ENCODE measurements at regions not wholly inside any gene's neighbourhood (a gene's known extent, or its start where the extent isn't known, plus 50 kb on each side); places are given as distances from the start of the nearest gene placed in this dataset.

GRCh38 chr5:74099538-74100267 is 473.7 kb downstream of the ARHGEF28 start:
- DNase-seq (ENCODE audit: low read depth) = no peak

- no peak for DNase-seq (ENCODE audit: low read depth)
Measured at GRCh38 chr5:74098941-74099340, 472.9 kb downstream of the ARHGEF28 start.

- no peak for DNase-seq (ENCODE audit: low read depth)
Measured at GRCh38 chr5:74098456-74098855, 472.5 kb downstream of the ARHGEF28 start.

GRCh38 chr5:74096325-74096724 is 470.3 kb downstream of the ARHGEF28 start:
- no peak for DNase-seq (ENCODE audit: low read depth)

GRCh38 chr5:74095871-74096270 is 469.9 kb downstream of the ARHGEF28 start:
- DNase-seq (ENCODE audit: low read depth) = peak; percentile 21

GRCh38 chr5:74094782-74095108 is 468.7 kb downstream of the ARHGEF28 start:
- no peak for DNase-seq (ENCODE audit: low read depth)

- DNase-seq (ENCODE audit: low read depth) = peak; percentile 75
Measured at GRCh38 chr5:74094096-74094781, 468.2 kb downstream of the ARHGEF28 start.

GRCh38 chr5:74093561-74093960 is 467.6 kb downstream of the ARHGEF28 start:
- no peak for DNase-seq (ENCODE audit: low read depth)

GRCh38 chr5:74092766-74093165 is 466.8 kb downstream of the ARHGEF28 start:
- no peak for DNase-seq (ENCODE audit: low read depth)

- no peak for DNase-seq (ENCODE audit: low read depth)
Measured at GRCh38 chr5:74085782-74086181, 459.8 kb downstream of the ARHGEF28 start.

- no peak for DNase-seq (ENCODE audit: low read depth)
Measured at GRCh38 chr5:74085186-74085585, 459.2 kb downstream of the ARHGEF28 start.

- no peak for DNase-seq (ENCODE audit: low read depth)
Measured at GRCh38 chr5:74083096-74083791, 457.2 kb downstream of the ARHGEF28 start.

- DNase-seq (ENCODE audit: low read depth) = no peak
Measured at GRCh38 chr5:74082512-74083055, 456.6 kb downstream of the ARHGEF28 start.

- no peak for DNase-seq (ENCODE audit: low read depth)
Measured at GRCh38 chr5:74081126-74081525, 455.1 kb downstream of the ARHGEF28 start.

- DNase-seq (ENCODE audit: low read depth) = no peak
Measured at GRCh38 chr5:74079971-74080556, 454.1 kb downstream of the ARHGEF28 start.

GRCh38 chr5:74075501-74076484 is 449.8 kb downstream of the ARHGEF28 start:
- DNase-seq (ENCODE audit: low read depth) = no peak

GRCh38 chr5:74074111-74074510 is 448.1 kb downstream of the ARHGEF28 start:
- no peak for DNase-seq (ENCODE audit: low read depth)

GRCh38 chr5:74073257-74073656 is 447.3 kb downstream of the ARHGEF28 start:
- no peak for DNase-seq (ENCODE audit: low read depth)

GRCh38 chr5:74072646-74073045 is 446.6 kb downstream of the ARHGEF28 start:
- peak; percentile 30 for DNase-seq (ENCODE audit: low read depth)

- DNase-seq (ENCODE audit: low read depth) = peak; percentile 33
Measured at GRCh38 chr5:74070766-74071165, 444.8 kb downstream of the ARHGEF28 start.

GRCh38 chr5:74069741-74070140 is 443.7 kb downstream of the ARHGEF28 start:
- no peak for DNase-seq (ENCODE audit: low read depth)
